ENCODE measurements at regions not wholly inside any gene's neighbourhood (a gene's known extent, or its start where the extent isn't known, plus 50 kb on each side); places are given as distances from the start of the nearest gene placed in this dataset.

DNA sequence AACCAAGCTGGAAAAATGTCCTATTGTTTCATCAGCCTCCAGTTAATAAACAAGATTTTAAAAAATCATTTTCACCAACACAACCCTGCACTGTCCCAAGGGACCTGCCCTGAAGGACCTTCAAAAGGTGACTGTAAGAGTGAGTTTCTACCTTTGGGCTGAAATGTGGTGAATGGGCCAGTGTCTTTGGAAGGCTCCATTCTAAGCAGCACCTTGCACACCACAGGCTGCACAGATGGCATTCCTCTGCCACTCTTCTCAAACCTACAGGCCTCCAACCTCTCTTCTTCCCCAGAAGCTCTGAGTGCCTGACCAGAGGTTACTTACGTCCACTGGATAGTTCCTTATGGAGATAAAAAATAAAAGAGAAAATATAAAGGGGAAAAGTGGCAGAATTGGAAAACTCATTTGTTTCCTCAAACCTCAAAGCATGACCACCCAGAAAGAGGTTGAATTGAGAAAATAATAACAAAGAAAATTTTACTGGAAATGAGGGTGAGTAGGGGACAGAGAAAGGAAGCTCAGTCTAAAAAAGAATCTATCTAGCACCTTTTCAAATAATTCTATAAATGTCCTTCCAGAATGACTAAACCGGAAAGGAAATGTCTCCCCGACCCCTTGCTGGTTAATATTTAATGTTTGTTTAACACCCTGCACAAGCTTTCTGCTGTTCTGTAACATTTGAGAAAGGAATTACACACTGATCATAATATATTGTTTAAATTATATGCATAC lies 175.7 kb downstream of the METTL4 start:
- H3K4me3 Mint-ChIP-seq = no peak overlapping the region
- H3K27me3 Mint-ChIP-seq = peaks cover 3% of the 10 kb centered on the region
- H3K4me1 Mint-ChIP-seq = no peaks in the 10 kb centered on the region
- H3K36me3 Mint-ChIP-seq = no peaks in the 10 kb centered on the region
- no peaks in the 10 kb centered on the region for H3K9me3 Mint-ChIP-seq
- no peak overlapping the region for H3K27ac Mint-ChIP-seq

DNA sequence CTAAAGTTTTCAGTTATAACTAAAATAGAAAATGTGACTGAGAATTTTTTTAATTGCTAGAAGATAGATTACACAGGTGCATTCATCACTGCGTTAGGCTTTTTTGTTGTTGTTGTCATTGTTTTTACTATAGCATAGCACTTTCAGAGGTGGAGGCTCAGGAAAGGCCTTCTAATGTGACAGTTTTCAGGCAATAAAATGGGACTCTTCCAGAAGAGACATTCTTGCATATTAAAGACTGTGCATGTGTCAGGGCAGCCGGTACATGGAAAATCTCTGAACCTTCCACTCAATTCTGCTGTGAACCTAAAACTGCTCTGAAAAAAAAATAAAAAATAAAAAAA lies 175.2 kb downstream of the METTL4 start:
- no peaks in the 10 kb centered on the region for H3K9me3 Mint-ChIP-seq
- no peaks in the 10 kb centered on the region for H3K36me3 Mint-ChIP-seq
- peaks cover 0 to 2% (median 0%) of the 10 kb centered on the region in 3 donors for H3K4me1 Mint-ChIP-seq
- no peak overlapping the region for H3K4me3 Mint-ChIP-seq
- H3K27ac Mint-ChIP-seq = no peak overlapping the region
- H3K27me3 Mint-ChIP-seq = peaks cover 3% of the 10 kb centered on the region

DNA sequence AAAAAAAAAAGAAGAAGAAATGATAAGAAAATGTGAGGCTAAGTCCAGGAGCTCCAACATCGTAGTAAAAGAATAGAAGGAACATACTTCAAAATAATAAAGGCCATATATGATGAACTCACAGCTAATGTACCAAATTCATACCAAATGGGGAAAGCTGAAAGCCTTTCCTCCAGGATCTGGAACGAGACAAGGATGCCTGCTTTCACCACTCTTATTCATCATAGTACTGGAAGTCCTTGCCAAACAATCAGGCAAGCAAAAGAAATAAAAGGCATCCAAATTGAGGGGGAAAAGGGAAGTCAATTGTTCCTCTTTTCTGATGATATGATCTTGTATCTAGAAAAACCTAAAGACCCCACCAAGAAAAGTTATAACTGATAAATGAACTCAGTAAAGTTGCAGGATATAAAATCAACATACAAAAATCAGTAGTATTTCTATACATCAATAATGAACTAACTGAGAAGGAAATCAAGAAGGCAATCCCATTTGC lies 170.6 kb downstream of the METTL4 start:
- H3K36me3 Mint-ChIP-seq = no peaks in the 10 kb centered on the region
- H3K4me3 Mint-ChIP-seq = no peak overlapping the region
- H3K27me3 Mint-ChIP-seq = no peaks in the 10 kb centered on the region
- H3K9me3 Mint-ChIP-seq = no peaks in the 10 kb centered on the region
- H3K4me1 Mint-ChIP-seq = peaks cover 0 to 2% (median 0%) of the 10 kb centered on the region in 3 donors
- no peak overlapping the region for H3K27ac Mint-ChIP-seq

DNA sequence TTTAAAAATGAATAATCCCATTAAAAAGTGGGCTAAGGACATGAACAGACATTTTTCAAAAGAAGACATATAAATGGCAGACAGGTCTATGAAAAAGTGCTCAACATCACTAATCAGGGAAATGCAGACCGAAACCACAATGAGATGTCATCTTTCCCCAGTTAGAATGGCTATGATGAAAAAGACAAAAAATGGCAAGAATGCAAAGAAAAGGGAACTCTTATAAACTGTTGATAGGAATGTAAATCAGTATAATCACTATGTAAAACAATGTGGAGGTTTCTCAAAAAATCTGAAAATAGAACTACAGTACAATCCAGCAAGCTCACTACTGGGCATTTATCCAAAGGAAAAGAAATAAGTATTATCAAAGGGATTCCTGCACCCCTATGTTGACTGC lies 169.2 kb downstream of the METTL4 start:
- Mint-ChIP-seq H3K36me3 (no peaks in the 10 kb centered on the region), H3K4me1 (peaks cover 0 to 2% (median 0%) of the 10 kb centered on the region in 3 donors), H3K27ac (no peak overlapping the region), H3K9me3 (no peaks in the 10 kb centered on the region), H3K4me3 (no peak overlapping the region), H3K27me3 (no peaks in the 10 kb centered on the region)

DNA sequence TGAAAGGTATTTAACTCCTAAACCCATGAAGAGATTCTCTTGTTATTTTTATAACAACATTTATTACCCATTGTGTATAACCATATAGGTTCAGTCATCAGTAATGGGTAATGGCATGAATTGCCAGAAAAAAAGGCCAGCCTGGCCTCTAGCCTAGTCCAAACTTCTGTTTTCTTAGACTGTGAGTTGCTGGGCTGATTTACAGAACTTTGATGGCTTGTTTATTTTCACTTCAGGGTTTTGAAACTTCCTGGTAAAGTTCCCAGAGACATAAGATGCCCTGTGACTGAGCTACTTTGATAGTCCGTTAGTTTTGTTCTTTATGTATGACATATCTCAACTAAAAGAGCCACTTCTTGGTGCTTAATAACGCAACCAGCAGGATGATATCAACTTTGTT lies 164.8 kb downstream of the METTL4 start:
- Mint-ChIP-seq H3K36me3 (no peaks in the 10 kb centered on the region), H3K27me3 (no peaks in the 10 kb centered on the region), H3K9me3 (no peaks in the 10 kb centered on the region), H3K4me3 (no peak overlapping the region), H3K27ac (no peak overlapping the region), H3K4me1 (no peaks in the 10 kb centered on the region)

DNA sequence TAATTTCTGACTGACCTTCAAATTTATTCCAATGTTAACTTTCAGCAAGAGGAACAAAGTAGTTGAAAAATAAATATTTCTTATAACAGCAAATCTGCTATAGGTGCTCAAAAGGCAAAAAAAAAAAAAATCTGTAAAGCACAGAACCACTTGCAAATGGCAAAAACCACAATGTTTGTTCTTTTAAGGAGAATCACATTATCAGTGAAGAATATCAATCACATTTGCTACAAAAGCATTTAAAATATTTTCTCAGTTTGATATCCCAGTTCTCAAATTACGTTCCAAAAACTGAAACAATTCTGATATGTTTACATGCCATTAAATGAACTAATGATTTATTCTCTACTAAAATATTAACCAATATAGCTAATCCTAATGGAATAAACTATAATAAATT lies 163.3 kb downstream of the METTL4 start:
- Mint-ChIP-seq H3K4me1 (no peaks in the 10 kb centered on the region), H3K9me3 (no peaks in the 10 kb centered on the region), H3K36me3 (no peaks in the 10 kb centered on the region), H3K27me3 (no peaks in the 10 kb centered on the region), H3K4me3 (no peak overlapping the region), H3K27ac (no peak overlapping the region)

DNA sequence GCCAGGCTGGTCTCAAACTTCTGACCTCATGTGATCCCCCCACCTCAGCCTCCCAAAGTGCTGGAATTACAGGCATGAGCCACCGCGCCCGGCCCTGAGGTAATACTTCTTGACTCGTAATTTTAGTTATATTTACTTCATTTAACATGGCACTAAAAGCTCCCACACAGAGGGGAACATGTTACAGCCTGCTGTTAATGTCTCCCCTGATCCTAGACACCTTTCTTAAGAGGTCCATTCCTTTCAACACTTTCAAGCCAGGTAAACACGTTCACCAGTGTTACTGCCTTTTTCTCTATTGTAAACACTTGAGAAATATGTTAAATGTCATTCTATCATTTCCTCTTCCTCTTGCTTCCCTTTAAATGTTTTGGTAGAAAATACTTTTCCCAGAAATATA lies 161.4 kb downstream of the METTL4 start:
- Mint-ChIP-seq H3K4me3 (no peak overlapping the region), H3K27ac (no peak overlapping the region), H3K4me1 (no peaks in the 10 kb centered on the region), H3K36me3 (no peaks in the 10 kb centered on the region), H3K9me3 (no peaks in the 10 kb centered on the region), H3K27me3 (no peaks in the 10 kb centered on the region)

DNA sequence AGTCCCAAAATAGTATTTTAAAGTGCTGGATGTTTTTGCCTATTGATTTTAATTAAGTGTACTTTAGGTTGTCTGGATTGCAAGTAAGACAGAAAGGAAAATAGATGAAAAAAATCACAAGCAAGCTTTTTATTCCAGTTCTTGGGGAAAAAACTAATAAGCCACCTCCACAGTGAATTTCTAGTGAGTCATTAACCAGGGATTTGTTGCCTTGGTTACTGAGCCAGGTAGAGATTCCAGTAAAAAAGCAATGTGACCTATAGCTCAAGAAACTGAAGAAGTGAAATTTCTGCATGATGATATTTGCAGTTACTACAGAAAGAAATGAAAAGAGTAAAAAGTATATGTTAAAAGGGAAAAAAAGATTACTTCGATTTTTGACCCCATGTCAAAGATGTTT lies 160.6 kb downstream of the METTL4 start:
- Mint-ChIP-seq H3K4me1 (no peaks in the 10 kb centered on the region), H3K36me3 (no peaks in the 10 kb centered on the region), H3K27ac (no peak overlapping the region), H3K27me3 (no peaks in the 10 kb centered on the region), H3K4me3 (no peak overlapping the region), H3K9me3 (no peaks in the 10 kb centered on the region)

DNA sequence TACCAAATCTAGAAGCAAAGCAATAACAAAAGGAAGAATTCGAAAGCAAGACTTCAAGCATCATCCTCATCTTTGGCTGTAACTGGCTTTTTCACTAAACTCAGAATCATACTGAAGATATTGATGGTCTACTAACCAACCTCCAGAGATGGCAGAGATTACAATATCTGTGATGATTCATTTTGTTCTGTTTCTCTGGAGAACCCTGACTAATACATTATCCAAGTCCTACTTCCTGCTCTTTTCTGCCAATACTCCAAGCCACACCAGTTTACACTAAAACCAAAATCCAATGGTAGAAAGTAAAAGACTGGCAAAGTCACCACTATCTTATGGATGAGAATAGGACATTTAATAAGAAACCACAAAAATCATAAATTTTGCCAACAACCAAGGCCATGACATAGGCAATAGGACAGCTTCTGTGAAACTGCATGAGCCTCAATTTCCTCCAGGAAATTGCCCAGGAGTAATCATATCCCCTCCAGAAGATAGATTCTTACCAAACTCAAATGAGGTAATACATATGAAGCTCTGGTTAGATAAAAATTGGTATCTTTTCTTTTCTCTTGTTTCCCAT lies 159.8 kb downstream of the METTL4 start:
- Mint-ChIP-seq H3K4me3 (no peak overlapping the region), H3K9me3 (no peaks in the 10 kb centered on the region), H3K36me3 (no peaks in the 10 kb centered on the region), H3K27me3 (no peaks in the 10 kb centered on the region), H3K4me1 (no peaks in the 10 kb centered on the region), H3K27ac (no peak overlapping the region)

DNA sequence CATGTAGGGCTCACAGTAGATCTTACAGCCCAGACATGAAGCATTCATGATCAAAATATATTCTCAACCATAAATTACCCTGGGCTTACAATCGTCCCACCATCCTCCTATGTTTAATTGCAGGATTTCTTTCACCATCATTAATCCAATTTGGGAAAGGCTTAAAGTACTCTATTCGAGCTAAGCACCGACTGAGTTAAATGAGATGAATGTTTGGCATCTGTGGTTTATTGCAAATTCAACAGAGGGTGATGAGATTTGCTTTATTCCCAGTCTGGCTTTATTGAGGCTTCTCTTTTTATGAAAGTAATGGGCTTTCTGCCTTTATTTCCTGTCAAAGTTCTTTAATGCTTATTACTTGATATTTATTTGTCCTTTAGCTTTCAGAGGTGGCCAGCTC lies 159.0 kb downstream of the METTL4 start:
- Mint-ChIP-seq H3K27me3 (no peaks in the 10 kb centered on the region), H3K27ac (no peak overlapping the region), H3K4me1 (no peaks in the 10 kb centered on the region), H3K36me3 (no peaks in the 10 kb centered on the region), H3K4me3 (no peak overlapping the region), H3K9me3 (no peaks in the 10 kb centered on the region)

DNA sequence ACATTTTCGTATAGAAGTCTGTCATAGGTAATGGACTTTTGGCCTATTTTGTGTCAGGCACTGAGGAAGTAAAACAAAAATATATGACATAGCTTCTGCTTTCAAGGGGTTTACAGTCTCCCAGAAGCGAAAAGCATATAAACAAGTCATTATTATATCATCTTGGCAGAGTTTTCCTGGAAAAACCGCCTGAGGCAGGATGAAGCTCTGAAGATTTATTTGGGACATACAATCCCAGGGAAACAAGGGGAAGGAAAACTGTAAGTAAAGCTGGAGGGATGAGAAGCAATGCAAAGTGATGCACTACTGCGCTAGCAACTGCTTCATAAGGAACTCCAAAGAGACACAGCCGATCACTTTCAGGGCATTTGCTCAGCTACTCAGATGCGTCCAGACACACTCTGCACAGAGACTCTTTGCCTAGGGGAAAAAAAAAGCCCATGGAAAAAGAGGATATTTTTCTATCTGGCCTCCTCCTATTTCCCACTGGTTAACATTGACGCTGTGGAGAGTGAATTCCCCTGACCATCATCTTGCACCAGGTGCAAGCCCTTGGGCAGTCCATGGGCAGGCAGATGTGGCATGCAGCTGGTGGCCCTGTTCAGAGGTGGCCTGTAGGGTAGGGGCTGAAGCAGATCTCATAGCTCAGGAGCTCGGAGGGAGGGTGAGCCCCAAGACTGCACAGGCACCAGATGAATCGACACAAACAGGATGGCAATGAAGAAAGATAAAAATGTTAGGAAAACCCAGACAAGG lies 158.1 kb downstream of the METTL4 start:
- Mint-ChIP-seq H3K36me3 (no peaks in the 10 kb centered on the region), H3K27me3 (no peaks in the 10 kb centered on the region), H3K9me3 (no peaks in the 10 kb centered on the region), H3K27ac (no peak overlapping the region), H3K4me3 (no peak overlapping the region), H3K4me1 (no peaks in the 10 kb centered on the region)

DNA sequence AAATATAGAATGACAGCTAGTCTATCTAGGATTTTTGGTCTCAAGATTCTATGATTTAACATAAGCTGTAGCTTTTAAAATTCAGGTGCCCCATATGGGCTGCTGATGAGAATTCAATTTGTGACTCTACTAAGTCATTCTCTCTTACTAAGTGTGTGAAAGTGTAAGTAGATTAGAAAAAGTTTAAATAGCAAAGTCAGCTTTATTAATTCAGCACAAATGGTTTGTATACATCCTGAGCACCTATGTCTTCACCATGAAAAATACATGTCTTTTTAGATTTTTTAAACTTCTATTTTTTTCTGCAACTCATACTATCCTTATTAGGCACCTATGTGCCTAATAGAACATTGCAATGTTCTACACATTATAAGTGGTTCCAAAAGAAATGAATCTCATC lies 157.1 kb downstream of the METTL4 start:
- H3K27ac Mint-ChIP-seq = no peak overlapping the region
- no peak overlapping the region for H3K4me3 Mint-ChIP-seq
- no peaks in the 10 kb centered on the region for H3K36me3 Mint-ChIP-seq
- H3K9me3 Mint-ChIP-seq = no peaks in the 10 kb centered on the region
- H3K4me1 Mint-ChIP-seq = no peaks in the 10 kb centered on the region
- H3K27me3 Mint-ChIP-seq = no peaks in the 10 kb centered on the region

DNA sequence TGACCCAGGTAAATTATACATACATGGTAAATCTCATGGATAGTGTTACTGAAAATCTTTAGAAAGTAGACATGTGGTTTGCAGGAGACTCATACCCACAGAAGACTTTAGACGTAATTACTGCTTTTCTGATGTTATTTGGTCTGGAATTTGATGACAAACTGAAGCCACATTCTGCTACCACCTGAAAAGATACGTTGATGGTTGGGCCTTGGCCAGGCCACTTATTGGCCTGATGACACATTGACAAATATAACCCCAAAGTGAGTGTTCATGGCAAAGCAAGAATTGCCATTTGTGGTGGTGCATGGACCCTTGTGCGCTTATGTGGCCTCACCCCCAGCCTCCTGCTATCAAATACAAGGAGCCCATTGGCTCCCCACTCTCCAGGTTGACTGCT lies 155.6 kb downstream of the METTL4 start:
- H3K4me1 Mint-ChIP-seq = no peaks in the 10 kb centered on the region
- H3K9me3 Mint-ChIP-seq = no peaks in the 10 kb centered on the region
- no peaks in the 10 kb centered on the region for H3K36me3 Mint-ChIP-seq
- no peak overlapping the region for H3K27ac Mint-ChIP-seq
- H3K4me3 Mint-ChIP-seq = no peak overlapping the region
- H3K27me3 Mint-ChIP-seq = peaks cover 4% of the 10 kb centered on the region

DNA sequence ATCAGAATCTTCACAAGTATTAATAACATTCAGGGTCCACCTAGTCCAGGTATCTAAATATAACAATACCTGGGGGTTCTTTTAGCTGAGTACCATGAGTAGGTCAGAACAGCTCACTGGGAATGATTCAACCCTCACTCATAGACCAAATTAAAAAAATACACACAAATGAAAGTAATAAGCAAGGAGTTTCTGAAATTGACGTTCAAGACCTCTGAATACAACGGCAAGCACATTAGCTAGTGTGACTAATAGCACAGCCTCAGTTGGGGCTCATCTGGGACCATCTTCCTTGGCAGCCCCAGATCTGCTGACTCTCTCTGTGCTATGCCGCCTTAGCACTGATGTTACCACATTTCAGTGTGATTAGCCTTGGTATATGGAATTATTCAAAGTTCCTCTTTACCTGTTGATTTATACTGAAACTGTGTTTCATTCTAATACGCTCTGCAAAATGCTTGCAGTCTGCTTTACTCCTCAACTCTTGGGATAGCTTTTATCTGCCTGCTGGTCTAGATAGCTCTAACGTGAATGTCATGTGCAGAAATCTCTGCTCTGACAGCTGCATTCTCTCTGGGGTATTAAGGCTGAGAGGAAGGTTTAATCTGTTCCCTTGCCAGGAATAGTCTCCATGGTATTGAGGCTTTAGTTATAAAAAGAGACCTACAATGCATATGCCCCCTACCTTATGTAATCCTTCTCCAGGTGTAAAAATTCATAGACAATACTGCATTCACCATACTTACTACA lies 153.3 kb downstream of the METTL4 start:
- Mint-ChIP-seq H3K4me3 (no peak overlapping the region), H3K4me1 (no peaks in the 10 kb centered on the region), H3K27ac (no peak overlapping the region), H3K9me3 (no peaks in the 10 kb centered on the region), H3K27me3 (peaks cover 4% of the 10 kb centered on the region), H3K36me3 (no peaks in the 10 kb centered on the region)

DNA sequence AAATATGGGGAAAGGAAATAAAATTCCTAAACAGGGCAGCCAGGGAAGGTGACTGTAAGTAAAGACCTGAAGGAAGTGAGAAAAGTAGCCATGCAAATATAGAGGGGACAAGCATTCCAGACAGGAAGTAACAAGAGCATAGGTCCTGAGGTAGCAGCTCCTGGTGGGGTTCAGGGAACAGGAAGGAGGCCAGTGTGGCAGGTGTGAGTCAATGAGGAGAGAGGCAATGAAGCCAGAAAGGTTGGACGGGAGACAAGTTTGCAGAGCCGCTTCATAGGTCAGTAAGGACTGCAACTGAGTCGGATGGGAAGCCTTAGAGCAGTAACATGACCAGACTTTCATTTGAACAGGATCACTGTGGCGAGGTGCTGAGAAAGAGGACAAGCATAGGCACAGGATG lies 150.9 kb downstream of the METTL4 start:
- H3K4me3 Mint-ChIP-seq = no peak overlapping the region
- H3K27me3 Mint-ChIP-seq = peaks cover 4% of the 10 kb centered on the region
- H3K36me3 Mint-ChIP-seq = no peaks in the 10 kb centered on the region
- no peak overlapping the region for H3K27ac Mint-ChIP-seq
- peaks cover 0 to under 1% (median 0%) of the 10 kb centered on the region in 3 donors for H3K9me3 Mint-ChIP-seq
- H3K4me1 Mint-ChIP-seq = no peaks in the 10 kb centered on the region
